Gastrocnemius medialis (tissue), 4 donors: ENCODE measurements at regions not wholly inside any gene's neighbourhood (a gene's known extent, or its start where the extent isn't known, plus 50 kb on each side); places are given as distances from the start of the nearest gene placed in this dataset.

Experiments used
- CTCF ChIP-seq, 5 experiments: fragments of 450-650 bp in 3 of 5; fragments of 200-600 bp in 2 of 5; sonication (generic) in 2 of 5; IDR thresholded peaks in 4 of 5; conservative IDR thresholded peaks in 1 of 5; 1 replicate in 4 of 5; 2 replicates in 1 of 5; pipeline ENCODE4 v1.5.1; 2016 to 2019; ENCODE audit warnings: antibody characterized with exemption in 5 of 5, mild to moderate bottlenecking in 3 of 5, moderate library complexity in 3 of 5
- POLR2A ChIP-seq, 2 donors: fragments of 450-650 bp; IDR thresholded peaks; one replicate each; pipeline ENCODE4 v1.6.1; 2017; ENCODE audit warnings: antibody characterized with exemption in 2 of 2, mild to moderate bottlenecking in 2 of 2, moderate library complexity in 2 of 2

GRCh38 chr2:174015428-174015827 lies 50.3 kb upstream of the SP3 start:
- TF ChIP-seq CTCF (IDR thresholded peaks at IDR 0.05 in 4 of 5, conservative IDR thresholded peaks at IDR 0.05 in 1 of 5), result no peak
- no peak for TF ChIP-seq POLR2A (IDR thresholded peaks at IDR 0.05)
